SK-N-SH treated with all-trans-retinoic acid at 6 μM for 48 hours (cell line): ENCODE measurements at regions not wholly inside any gene's neighbourhood (a gene's known extent, or its start where the extent isn't known, plus 50 kb on each side); places are given as distances from the start of the nearest gene placed in this dataset.

Experiments
- ATAC-seq: fragments of 200-7000 bp; cut with Tn5 transposase; 3 replicates; pipeline ENCODE4 v1.9.1; 2020; ENCODE audit warnings: mild to moderate bottlenecking, moderate library complexity
- ARNTL ChIP-seq: fragments of 450-650 bp; formaldehyde crosslinking; IDR thresholded peaks from 2 replicates; pipeline ENCODE4 v1.5.0; 2020; ENCODE audit warnings: low read depth, mild to moderate bottlenecking, moderate library complexity, borderline replicate concordance
- CREB5 ChIP-seq: fragments of 250-450 bp; sonication (Bioruptor Pico); IDR thresholded peaks from 2 replicates; pipeline ENCODE4 v1.5.1; 2020; ENCODE audit warnings: low read depth, mild to moderate bottlenecking, moderate library complexity
- CSDC2 ChIP-seq: fragments of 250-450 bp; sonication (Bioruptor Pico); IDR thresholded peaks from 2 replicates; pipeline ENCODE4 v1.5.0; 2020; ENCODE audit warnings: mild to moderate bottlenecking, moderate library complexity
- CSRNP3 ChIP-seq: fragments of 250-450 bp; sonication (Bioruptor Pico); IDR thresholded peaks from 2 replicates; pipeline ENCODE4 v1.5.1; 2021; ENCODE audit warnings: mild to moderate bottlenecking, moderate library complexity
- ESRRG ChIP-seq: fragments of 250-450 bp; sonication (Bioruptor Pico); IDR thresholded peaks from 2 replicates; pipeline ENCODE4 v1.6.1; 2021; ENCODE audit warnings: mild to moderate bottlenecking
- GLIS3 ChIP-seq: fragments of 250-450 bp; sonication (Bioruptor Pico); IDR thresholded peaks from 2 replicates; pipeline ENCODE4 v1.5.0; 2020; ENCODE audit warnings: mild to moderate bottlenecking, moderate library complexity
- ISL1 ChIP-seq: fragments of 250-450 bp; sonication (Bioruptor Pico); IDR thresholded peaks from 2 replicates; pipeline ENCODE4 v2.1.2; 2022; ENCODE audit warnings: mild to moderate bottlenecking, moderate library complexity
- OSR1 ChIP-seq: fragments of 250-450 bp; sonication (Bioruptor Pico); IDR thresholded peaks from 2 replicates; pipeline ENCODE4 v1.8.0; 2022; ENCODE audit warnings: moderate library complexity, mild to moderate bottlenecking, inconsistent platforms
- PATZ1 ChIP-seq: fragments of 250-450 bp; sonication (Bioruptor Pico); IDR thresholded peaks from 2 replicates; pipeline ENCODE4 v1.8.0; 2020; ENCODE audit warnings: mild to moderate bottlenecking, moderate library complexity, borderline replicate concordance
- POU6F1 ChIP-seq: fragments of 250-450 bp; sonication (Bioruptor Pico); IDR thresholded peaks from 2 replicates; pipeline ENCODE4 v1.8.0; 2021; ENCODE audit warnings: low read depth, mild to moderate bottlenecking, moderate library complexity, borderline replicate concordance
- PPARA ChIP-seq: fragments of 250-450 bp; sonication (Bioruptor Pico); IDR thresholded peaks from 2 replicates; pipeline ENCODE4 v1.5.0; 2020; ENCODE audit warnings: mild to moderate bottlenecking, borderline replicate concordance
- RARB ChIP-seq: fragments of 250-450 bp; sonication (Bioruptor Pico); IDR thresholded peaks from 2 replicates; pipeline ENCODE4 v1.8.0; 2021; ENCODE audit warnings: mild to moderate bottlenecking, moderate library complexity
- SNAI2 ChIP-seq: fragments of 250-450 bp; sonication (Bioruptor Pico); IDR thresholded peaks from 2 replicates; pipeline ENCODE4 v1.5.0; 2020; ENCODE audit warnings: mild to moderate bottlenecking, moderate library complexity
- TCF4 ChIP-seq: fragments of 250-450 bp; sonication (Bioruptor Pico); IDR thresholded peaks from 2 replicates; pipeline ENCODE4 v1.8.0; 2021; ENCODE audit warnings: mild to moderate bottlenecking, moderate library complexity, borderline replicate concordance
- TOX ChIP-seq: fragments of 250-450 bp; sonication (Bioruptor Pico); IDR thresholded peaks from 2 replicates; pipeline ENCODE4 v1.8.0; 2021; ENCODE audit warnings: mild to moderate bottlenecking, moderate library complexity, borderline replicate concordance
- TSHZ2 ChIP-seq: fragments of 250-450 bp; sonication (Bioruptor Pico); IDR thresholded peaks from 2 replicates; pipeline ENCODE4 v1.5.0; 2020; ENCODE audit warnings: mild to moderate bottlenecking, moderate library complexity
- ZC3H10 ChIP-seq: fragments of 250-450 bp; sonication (Bioruptor Pico); IDR thresholded peaks from 2 replicates; pipeline ENCODE4 v1.5.1; 2021; ENCODE audit warnings: mild to moderate bottlenecking, moderate library complexity
- ZFP3 ChIP-seq: fragments of 250-450 bp; sonication (Bioruptor Pico); IDR thresholded peaks from 2 replicates; pipeline ENCODE4 v1.5.0; 2020; ENCODE audit warnings: mild to moderate bottlenecking, moderate library complexity
- ZNF565 ChIP-seq: fragments of 450-650 bp; formaldehyde crosslinking; conservative IDR thresholded peaks from 2 replicates; pipeline ENCODE4 v1.5.0; 2020; ENCODE audit warnings: low read depth, mild to moderate bottlenecking, moderate library complexity
- ZNF70 ChIP-seq: fragments of 450-650 bp; formaldehyde crosslinking; IDR thresholded peaks from 2 replicates; pipeline ENCODE4 v1.5.0; 2020; ENCODE audit warnings: mild to moderate bottlenecking, moderate library complexity
- ZNF8 ChIP-seq: fragments of 450-650 bp; formaldehyde crosslinking; IDR thresholded peaks from 2 replicates; pipeline ENCODE4 v1.5.0; 2020; ENCODE audit warnings: mild to moderate bottlenecking, moderate library complexity

- no peak for TF ChIP-seq PPARA (CRISPR knock-in tag)
- no peak for TF ChIP-seq PATZ1 (CRISPR knock-in tag)
- no peak for TF ChIP-seq ZC3H10 (CRISPR knock-in tag)
- TF ChIP-seq SNAI2 = no peak
- no peak for TF ChIP-seq ISL1 (CRISPR knock-in tag)
- TF ChIP-seq ZNF70 (CRISPR knock-in tag) = no peak
- no peak for TF ChIP-seq OSR1 (CRISPR knock-in tag)
- no peak for TF ChIP-seq POU6F1 (CRISPR knock-in tag)
- TF ChIP-seq RARB (CRISPR knock-in tag) = no peak
- no peak for TF ChIP-seq TOX (CRISPR knock-in tag)
- no peak for TF ChIP-seq ZNF8 (CRISPR knock-in tag)
- ATAC-seq = no peak
Observed at GRCh38 chr5:159525117-159525516, 194.8 kb upstream of the IL12B start.

- no peak for ATAC-seq
- no peak for TF ChIP-seq ZFP3 (CRISPR knock-in tag)
- no peak for TF ChIP-seq ESRRG
- TF ChIP-seq CREB5 = no peak
- no peak for TF ChIP-seq TCF4
- no peak for TF ChIP-seq TSHZ2 (CRISPR knock-in tag)
- TF ChIP-seq POU6F1 (CRISPR knock-in tag) = no peak
- no peak for TF ChIP-seq ZNF8 (CRISPR knock-in tag)
- no peak for TF ChIP-seq CSRNP3
- TF ChIP-seq ZC3H10 (CRISPR knock-in tag) = no peak
- no peak for TF ChIP-seq ZNF565 (CRISPR knock-in tag)
- no peak for TF ChIP-seq RARB (CRISPR knock-in tag)
- no peak for TF ChIP-seq CSDC2 (CRISPR knock-in tag)
- TF ChIP-seq ISL1 (CRISPR knock-in tag) = no peak
- TF ChIP-seq ARNTL (CRISPR knock-in tag) = no peak
- TF ChIP-seq GLIS3 (CRISPR knock-in tag) = no peak
- TF ChIP-seq OSR1 (CRISPR knock-in tag) = no peak
- no peak for TF ChIP-seq ZNF70 (CRISPR knock-in tag)
Observed at GRCh38 chr5:159527546-159528254, 197.4 kb upstream of the IL12B start.
